Activated CD8-positive, alpha-beta T cell treated with anti-CD3 and anti-CD28 coated beads for 36 hours (primary cell): ENCODE measurements at regions not wholly inside any gene's neighbourhood (a gene's known extent, or its start where the extent isn't known, plus 50 kb on each side); places are given as distances from the start of the nearest gene placed in this dataset.

Experiments
- ATAC-seq: fragments of 200-7000 bp; cut with Tn5 transposase; one replicate; pipeline ENCODE4 v1.10.0; 2021; ENCODE audit warnings: mild to moderate bottlenecking, moderate library complexity
- CTCF ChIA-PET: fragments of 350-600 bp; sonication (Branson Sonifier 250); formaldehyde crosslinking; loops from one replicate; lab custom pipeline; 2021; ENCODE audit warnings: antibody characterized with exemption; lab: Charles Lee
- POLR2A ChIA-PET: fragments of 350-600 bp; sonication (Branson Sonifier 250); formaldehyde crosslinking; loops from one replicate; lab custom pipeline; 2021; ENCODE audit warnings: antibody characterized with exemption; lab: Charles Lee
- DNase-seq: peaks from one replicate; pipeline ENCODE4 v3.0.0-alpha.2; 2020
- H3K27ac Mint-ChIP-seq: one replicate; pipeline ENCODE4 v1.8.0; 2021; ENCODE audit warnings: mild to moderate bottlenecking, mixed read lengths
- H3K27me3 Mint-ChIP-seq: one replicate; pipeline ENCODE4 v1.8.0; 2021; ENCODE audit warnings: mixed read lengths
- H3K36me3 Mint-ChIP-seq: one replicate; pipeline ENCODE4 v1.8.0; 2021; ENCODE audit warnings: low read depth, mixed read lengths
- H3K4me1 Mint-ChIP-seq: one replicate; pipeline ENCODE4 v1.8.0; 2021; ENCODE audit warnings: low read depth, mixed read lengths
- H3K4me3 Mint-ChIP-seq: one replicate; pipeline ENCODE4 v1.8.0; 2021; ENCODE audit warnings: mild to moderate bottlenecking, moderate library complexity, mixed read lengths
- H3K9me3 Mint-ChIP-seq: one replicate; pipeline ENCODE4 v1.8.0; 2021; ENCODE audit warnings: mixed read lengths
- intact Hi-C: fragments of 100-400 bp; cut with micrococcal nuclease; formaldehyde crosslinking; loops from one replicate; pipeline ENCODE4 v1.10.0; 2022
- TF ChIP-seq, protein P1 (sequence below): fragments of 200-600 bp; IDR thresholded peaks from one replicate; pipeline ENCODE4 v1.8.0; 2022; ENCODE audit warnings: antibody characterized with exemption, mild to moderate bottlenecking

DNA sequence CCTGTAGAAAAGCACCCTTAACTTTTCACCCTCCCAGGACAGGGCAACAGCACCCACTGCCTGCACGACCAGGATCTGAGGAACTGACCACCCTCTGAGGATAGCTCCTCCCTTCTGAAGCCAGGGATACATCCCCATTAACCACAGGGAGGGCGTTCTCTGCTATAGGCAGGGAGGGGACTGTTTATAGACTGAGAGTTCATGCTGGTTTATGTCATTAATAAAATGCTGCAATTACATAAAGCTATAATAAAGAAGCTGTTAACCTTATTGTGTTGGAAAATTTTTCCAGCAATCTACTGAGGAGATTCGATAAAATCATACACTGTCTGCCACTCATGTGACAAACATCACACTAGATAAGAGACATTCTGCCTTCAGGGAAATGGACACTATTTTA, 232.4 kb upstream of the SFSWAP start:
- Mint-ChIP-seq H3K4me3 (no peak overlapping the region), H3K36me3 (no peaks in the 10 kb centered on the region), H3K27me3 (no peaks in the 10 kb centered on the region), H3K4me1 (peaks cover 4% of the 10 kb centered on the region), H3K27ac (no peak overlapping the region), H3K9me3 (no peaks in the 10 kb centered on the region)
- CTCF ChIA-PET = no interaction called here
- intact Hi-C loops = no loop called here
- TF ChIP-seq, protein P1, sequence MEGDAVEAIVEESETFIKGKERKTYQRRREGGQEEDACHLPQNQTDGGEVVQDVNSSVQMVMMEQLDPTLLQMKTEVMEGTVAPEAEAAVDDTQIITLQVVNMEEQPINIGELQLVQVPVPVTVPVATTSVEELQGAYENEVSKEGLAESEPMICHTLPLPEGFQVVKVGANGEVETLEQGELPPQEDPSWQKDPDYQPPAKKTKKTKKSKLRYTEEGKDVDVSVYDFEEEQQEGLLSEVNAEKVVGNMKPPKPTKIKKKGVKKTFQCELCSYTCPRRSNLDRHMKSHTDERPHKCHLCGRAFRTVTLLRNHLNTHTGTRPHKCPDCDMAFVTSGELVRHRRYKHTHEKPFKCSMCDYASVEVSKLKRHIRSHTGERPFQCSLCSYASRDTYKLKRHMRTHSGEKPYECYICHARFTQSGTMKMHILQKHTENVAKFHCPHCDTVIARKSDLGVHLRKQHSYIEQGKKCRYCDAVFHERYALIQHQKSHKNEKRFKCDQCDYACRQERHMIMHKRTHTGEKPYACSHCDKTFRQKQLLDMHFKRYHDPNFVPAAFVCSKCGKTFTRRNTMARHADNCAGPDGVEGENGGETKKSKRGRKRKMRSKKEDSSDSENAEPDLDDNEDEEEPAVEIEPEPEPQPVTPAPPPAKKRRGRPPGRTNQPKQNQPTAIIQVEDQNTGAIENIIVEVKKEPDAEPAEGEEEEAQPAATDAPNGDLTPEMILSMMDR = no peak
- POLR2A ChIA-PET = no interaction called here
- no peak for DNase-seq
- ATAC-seq = no peak

DNA sequence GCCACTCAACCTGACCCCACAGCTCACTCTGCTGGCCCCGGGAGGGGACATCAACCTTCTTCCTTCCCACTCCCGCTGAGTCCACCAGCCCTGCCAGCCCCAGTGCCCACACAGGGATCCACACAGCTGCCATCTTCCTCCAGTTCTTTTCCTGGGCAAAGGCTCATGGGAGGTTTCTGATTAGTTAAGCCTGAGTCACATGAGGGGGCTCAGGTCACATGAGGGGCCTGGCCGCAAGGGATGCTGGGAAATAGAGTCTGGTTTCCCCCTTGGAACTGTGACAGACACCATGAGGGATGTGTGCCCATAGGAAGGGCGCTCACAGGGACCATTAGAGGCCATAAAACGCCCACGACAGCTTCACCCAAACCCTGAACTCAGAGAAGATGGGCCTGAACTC, 228.7 kb upstream of the SFSWAP start:
- DNase-seq (no peak), ATAC-seq (no peak)
- POLR2A ChIA-PET = no interaction called here
- H3K27me3 Mint-ChIP-seq = no peaks in the 10 kb centered on the region
- H3K9me3 Mint-ChIP-seq = no peaks in the 10 kb centered on the region
- TF ChIP-seq, protein P1 = no peak
- intact Hi-C loops = no loop called here
- H3K4me1 Mint-ChIP-seq = no peaks in the 10 kb centered on the region
- H3K36me3 Mint-ChIP-seq = no peaks in the 10 kb centered on the region
- H3K4me3 Mint-ChIP-seq = no peak overlapping the region
- H3K27ac Mint-ChIP-seq = no peak overlapping the region
- CTCF ChIA-PET = no interaction called here

DNA sequence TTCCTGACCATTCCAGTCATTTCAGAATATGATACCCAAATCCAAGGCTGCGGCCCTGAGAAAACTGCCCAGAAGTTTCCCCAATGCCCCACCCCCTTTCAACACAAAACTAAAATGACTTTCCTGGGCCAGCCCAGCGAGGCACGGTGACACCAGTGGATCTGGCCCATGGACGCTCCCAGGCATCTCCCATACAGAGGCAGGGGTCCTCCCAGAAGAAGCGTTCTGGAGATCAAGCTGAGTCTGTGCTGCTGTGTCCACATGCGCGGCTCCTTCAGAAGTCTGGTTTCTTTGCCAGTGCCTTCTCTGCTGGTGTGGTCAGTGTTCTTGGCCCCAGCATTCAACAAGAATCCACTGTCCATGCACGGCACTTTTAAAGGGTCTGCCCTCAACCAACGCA, 228.2 kb upstream of the SFSWAP start:
- ChIA-PET POLR2A (no interaction called here), CTCF (no interaction called here)
- Mint-ChIP-seq H3K36me3 (no peaks in the 10 kb centered on the region), H3K27me3 (no peaks in the 10 kb centered on the region), H3K4me3 (no peak overlapping the region), H3K9me3 (no peaks in the 10 kb centered on the region), H3K27ac (no peak overlapping the region), H3K4me1 (peaks cover 2% of the 10 kb centered on the region)
- intact Hi-C loops = no loop called here
- DNase-seq (no peak), ATAC-seq (no peak)
- TF ChIP-seq, protein P1 = no peak

DNA sequence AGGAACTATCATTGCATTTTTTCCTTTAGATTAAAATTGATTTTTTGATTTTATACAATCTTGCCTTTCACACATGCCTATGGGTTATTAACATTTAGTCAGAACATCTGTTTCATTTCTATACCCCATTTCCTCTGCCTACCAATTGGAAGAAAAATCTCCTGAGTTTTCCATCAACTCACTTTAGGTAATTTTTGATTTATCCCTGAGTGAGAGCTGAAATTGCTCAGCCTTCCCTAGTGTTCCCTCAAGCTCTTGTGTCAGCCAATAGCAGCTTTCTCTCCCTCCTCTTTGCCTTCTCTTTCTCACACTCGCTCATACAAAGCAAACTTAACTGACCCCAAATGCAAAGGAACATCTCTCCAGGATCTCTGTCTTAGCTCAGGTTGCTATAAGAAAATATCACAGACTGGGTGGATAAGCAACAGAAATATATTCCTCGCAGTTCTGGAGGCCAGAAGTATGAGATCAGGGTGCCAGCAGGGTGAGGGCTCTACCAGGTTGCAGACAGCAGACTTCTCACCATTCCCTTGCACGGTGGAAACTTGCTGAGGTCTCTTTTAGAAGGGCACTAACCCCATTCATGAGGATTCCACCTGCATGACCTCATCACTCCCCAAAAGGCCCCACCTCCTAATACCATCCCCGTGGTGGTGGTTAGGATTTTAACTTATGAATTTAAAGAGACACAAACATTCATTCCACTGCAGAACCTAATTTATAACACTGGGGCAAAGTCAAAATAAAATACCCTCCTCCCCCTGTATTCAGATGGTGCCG, 224.2 kb upstream of the SFSWAP start:
- intact Hi-C loops = no loop called here
- Mint-ChIP-seq H3K4me1 (peaks cover 3% of the 10 kb centered on the region), H3K4me3 (no peak overlapping the region), H3K27me3 (no peaks in the 10 kb centered on the region), H3K9me3 (no peaks in the 10 kb centered on the region), H3K27ac (no peak overlapping the region), H3K36me3 (no peaks in the 10 kb centered on the region)
- DNase-seq (no peak), ATAC-seq (no peak)
- ChIA-PET CTCF (no interaction called here), POLR2A (no interaction called here)
- TF ChIP-seq, protein P1 = no peak

DNA sequence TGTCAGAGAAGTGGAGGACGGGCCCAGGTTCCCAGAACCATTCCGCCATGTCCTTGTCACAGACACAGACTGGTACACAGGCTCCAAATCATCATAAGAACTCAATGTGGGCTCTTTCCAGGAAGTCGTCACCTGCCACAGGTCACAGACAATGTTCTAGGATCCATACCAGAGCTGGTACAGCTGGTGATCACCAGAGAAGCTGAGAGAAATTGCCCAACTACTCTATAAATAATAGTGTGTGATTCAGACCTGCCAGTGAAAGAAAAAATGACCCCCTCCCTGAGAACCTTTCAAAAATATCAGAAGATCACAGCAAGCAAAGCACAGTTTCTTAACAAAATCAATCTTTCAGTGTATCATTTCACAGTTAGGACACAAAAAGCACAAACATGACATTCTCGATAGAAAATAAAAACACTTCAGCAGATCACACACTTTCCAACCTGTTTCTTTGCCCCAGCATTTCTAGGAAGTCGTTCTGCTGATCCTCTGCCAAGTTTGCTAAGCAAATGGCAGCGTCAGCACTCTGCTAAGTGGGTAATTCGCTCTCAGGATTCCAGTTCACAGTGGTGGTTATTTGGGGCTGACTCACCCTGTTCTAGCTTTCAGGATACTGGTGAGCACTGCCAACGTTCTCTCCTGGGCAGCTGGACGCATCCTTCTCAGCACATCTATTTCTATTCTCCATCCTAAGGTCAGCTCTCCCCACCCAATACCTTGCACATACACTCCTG, 223.3 kb upstream of the SFSWAP start:
- ATAC-seq (no peak), DNase-seq (no peak)
- Mint-ChIP-seq H3K4me1 (peaks cover 3% of the 10 kb centered on the region), H3K27me3 (no peaks in the 10 kb centered on the region), H3K36me3 (no peaks in the 10 kb centered on the region), H3K27ac (no peak overlapping the region), H3K9me3 (no peaks in the 10 kb centered on the region), H3K4me3 (no peak overlapping the region)
- intact Hi-C loops = no loop called here
- TF ChIP-seq, protein P1 = no peak
- POLR2A ChIA-PET = interaction anchor here (0.9 kb wide), 1 partner anchor 23 kb away, joined by 3 read pairs; no protein-coding TSS in a partner anchor
- CTCF ChIA-PET = no interaction called here
